ENCODE measurements at regions not wholly inside any gene's neighbourhood (a gene's known extent, or its start where the extent isn't known, plus 50 kb on each side); places are given as distances from the start of the nearest gene placed in this dataset.

GRCh38 chr5:86869268-86869667 is 251.5 kb downstream of the COX7C start:
- no peak for DNase-seq
- H3K27ac Mint-ChIP-seq = no peak overlapping the region
- no peaks in the 10 kb centered on the region for H3K36me3 ChIP-seq (replicated peaks in 1 of 2; ENCODE audit: control insufficient read depth in 1 of 2, insufficient read depth in 2 of 2, low read length in 2 of 2)
- no peaks in the 10 kb centered on the region for H3K36me3 Mint-ChIP-seq
- H3K4me1 Mint-ChIP-seq = no peaks in the 10 kb centered on the region
- H3K79me2 ChIP-seq (ENCODE audit: insufficient read depth, low read length) = no peaks in the 10 kb centered on the region
- no peak overlapping the region for H3K27ac ChIP-seq (ENCODE audit: low read depth in 1 of 2, low read length in 2 of 2)
- intact Hi-C loops (cut with micrococcal nuclease) = no loop called here
- no peaks in the 10 kb centered on the region for H3K27me3 ChIP-seq (ENCODE audit: control insufficient read depth in 2 of 2, insufficient read depth in 2 of 2, low read length in 2 of 2)
- no peak overlapping the region for H3K9ac ChIP-seq (ENCODE audit: insufficient read depth, low read length, poor library complexity, severe bottlenecking)
- WGBS (ENCODE audit: insufficient coverage) = 100% methylated on average over 1 of the region's 2 CpGs
- no peak for TF ChIP-seq CTCF (IDR thresholded peaks at IDR 0.05)
- H3K4me2 ChIP-seq (replicated peaks; ENCODE audit: extremely low read depth, low read length, poor library complexity, severe bottlenecking) = no peak overlapping the region
- no peak overlapping the region for H2AFZ ChIP-seq (ENCODE audit: insufficient read depth, low read depth, low read length, poor library complexity, severe bottlenecking)
- no peaks in the 10 kb centered on the region for H3K9me3 Mint-ChIP-seq
- H3K4me1 ChIP-seq (ENCODE audit: control insufficient read depth in 1 of 2, insufficient read depth in 2 of 2, low read length in 2 of 2) = no peaks in the 10 kb centered on the region
- H4K20me1 ChIP-seq (ENCODE audit: insufficient read depth, low read length) = no peaks in the 10 kb centered on the region
- H3K9me3 ChIP-seq (replicated peaks in 1 of 2; ENCODE audit: control insufficient read depth in 1 of 2, insufficient read depth in 1 of 2, low read length in 2 of 2) = no peaks in the 10 kb centered on the region
- H3K4me3 Mint-ChIP-seq = no peak overlapping the region
- peaks cover 2% of the 10 kb centered on the region in 3 donors for H3K27me3 Mint-ChIP-seq (ENCODE audit: low read depth in 3 of 3)
- H3K4me3 ChIP-seq (replicated peaks in 1 of 3; ENCODE audit: low read depth in 2 of 3, low read length in 3 of 3) = no peak overlapping the region

- peaks cover 2 to 10% (median 3%) of the 10 kb centered on the region in 3 donors for H3K27me3 Mint-ChIP-seq (ENCODE audit: low read depth in 3 of 3)
- Histone ChIP-seq H4K20me1 (ENCODE audit: insufficient read depth, low read length) (no peaks in the 10 kb centered on the region), H3K79me2 (ENCODE audit: insufficient read depth, low read length) (no peaks in the 10 kb centered on the region), H3K9ac (ENCODE audit: insufficient read depth, low read length, poor library complexity, severe bottlenecking) (no peak overlapping the region), H3K4me1 (ENCODE audit: control insufficient read depth in 1 of 2, insufficient read depth in 2 of 2, low read length in 2 of 2) (no peaks in the 10 kb centered on the region), H3K27me3 (ENCODE audit: control insufficient read depth in 2 of 2, insufficient read depth in 2 of 2, low read length in 2 of 2) (no peaks in the 10 kb centered on the region), H3K27ac (ENCODE audit: low read depth in 1 of 2, low read length in 2 of 2) (no peak overlapping the region), H3K36me3 (replicated peaks in 1 of 2; ENCODE audit: control insufficient read depth in 1 of 2, insufficient read depth in 2 of 2, low read length in 2 of 2) (no peaks in the 10 kb centered on the region), H3K4me3 (replicated peaks in 1 of 3; ENCODE audit: low read depth in 2 of 3, low read length in 3 of 3) (no peak overlapping the region), H2AFZ (ENCODE audit: insufficient read depth, low read depth, low read length, poor library complexity, severe bottlenecking) (no peak overlapping the region), H3K4me2 (replicated peaks; ENCODE audit: extremely low read depth, low read length, poor library complexity, severe bottlenecking) (no peak overlapping the region), H3K9me3 (replicated peaks in 1 of 2; ENCODE audit: control insufficient read depth in 1 of 2, insufficient read depth in 1 of 2, low read length in 2 of 2) (no peaks in the 10 kb centered on the region)
- no peak overlapping the region for H3K27ac Mint-ChIP-seq
- 88% methylated on average over 1 of the region's 2 CpGs for WGBS (ENCODE audit: insufficient coverage)
- TF ChIP-seq CTCF (IDR thresholded peaks at IDR 0.05) = no peak
- no peaks in the 10 kb centered on the region for H3K9me3 Mint-ChIP-seq
- no peak for DNase-seq
- no peaks in the 10 kb centered on the region for H3K4me1 Mint-ChIP-seq
- H3K4me3 Mint-ChIP-seq = no peak overlapping the region
- no peaks in the 10 kb centered on the region for H3K36me3 Mint-ChIP-seq
- intact Hi-C loops (cut with micrococcal nuclease) = no loop called here
These were observed 257.8 kb downstream of the COX7C start for GRCh38 chr5:86875539-86875938.

Measured in CD14-positive monocyte (primary cell).